Activated naive CD4-positive, alpha-beta T cell treated with anti-CD3 and anti-CD28 coated beads, Interleukin-2, amount 10 ng/mL, durations not matched to agents 7 days and 5 days (primary cell): ENCODE measurements at regions not wholly inside any gene's neighbourhood (a gene's known extent, or its start where the extent isn't known, plus 50 kb on each side); places are given as distances from the start of the nearest gene placed in this dataset.

ENCODE experiments used
- CTCF ChIA-PET: fragments of 350-600 bp; sonication (Branson Sonifier 250); formaldehyde crosslinking; loops from one replicate; lab custom pipeline; 2021; ENCODE audit warnings: antibody characterized with exemption; lab: Charles Lee
- DNase-seq: peaks from one replicate; pipeline ENCODE4 v3.0.0-alpha.2; 2020
- H3K27ac Mint-ChIP-seq: one replicate; pipeline ENCODE4 v1.8.0; 2021; ENCODE audit warnings: mild to moderate bottlenecking, moderate library complexity, mixed read lengths
- H3K27me3 Mint-ChIP-seq: one replicate; pipeline ENCODE4 v1.8.0; 2021; ENCODE audit warnings: mild to moderate bottlenecking, mixed read lengths
- H3K36me3 Mint-ChIP-seq: one replicate; pipeline ENCODE4 v1.8.0; 2021; ENCODE audit warnings: mixed read lengths
- H3K4me1 Mint-ChIP-seq: one replicate; pipeline ENCODE4 v1.8.0; 2021; ENCODE audit warnings: mixed read lengths
- H3K4me3 Mint-ChIP-seq: one replicate; pipeline ENCODE4 v1.8.0; 2021; ENCODE audit warnings: mild to moderate bottlenecking, moderate library complexity, mixed read lengths
- H3K9me3 Mint-ChIP-seq: one replicate; pipeline ENCODE4 v1.8.0; 2021; ENCODE audit warnings: mixed read lengths

DNA sequence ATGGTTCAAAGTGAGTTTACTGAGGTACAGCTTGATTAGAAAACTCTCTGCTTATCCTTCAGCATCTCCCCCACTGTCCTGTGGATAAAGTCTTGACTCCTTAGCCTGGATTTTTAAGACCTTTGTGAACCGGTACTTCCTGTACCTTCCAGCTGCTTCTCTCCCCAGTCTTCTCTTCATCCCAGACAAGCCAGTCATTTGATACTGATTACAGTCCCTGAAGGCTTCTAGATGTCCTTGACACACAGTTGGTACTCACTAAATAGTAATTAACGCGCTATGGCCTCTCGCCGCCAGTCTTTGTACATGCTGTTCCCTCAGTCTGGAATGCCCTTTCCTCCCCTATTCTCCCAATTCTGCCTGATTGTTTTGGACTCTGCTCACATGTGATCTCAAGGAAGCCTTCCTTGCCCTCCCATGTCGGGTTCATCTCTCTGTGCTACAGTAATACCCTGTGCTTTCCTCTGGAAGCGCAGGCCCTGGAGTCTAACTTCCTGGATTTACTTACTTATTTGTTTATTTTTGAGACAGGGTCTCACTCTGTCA lies 50.6 kb upstream of the PTGR2 start:
- peaks cover 4% of the 10 kb centered on the region for H3K27me3 Mint-ChIP-seq
- no peak overlapping the region for H3K4me3 Mint-ChIP-seq
- no peak for DNase-seq
- CTCF ChIA-PET: no interaction called here
- no peaks in the 10 kb centered on the region for H3K4me1 Mint-ChIP-seq
- no peaks in the 10 kb centered on the region for H3K36me3 Mint-ChIP-seq
- H3K27ac Mint-ChIP-seq: no peak overlapping the region
- no peaks in the 10 kb centered on the region for H3K9me3 Mint-ChIP-seq

DNA sequence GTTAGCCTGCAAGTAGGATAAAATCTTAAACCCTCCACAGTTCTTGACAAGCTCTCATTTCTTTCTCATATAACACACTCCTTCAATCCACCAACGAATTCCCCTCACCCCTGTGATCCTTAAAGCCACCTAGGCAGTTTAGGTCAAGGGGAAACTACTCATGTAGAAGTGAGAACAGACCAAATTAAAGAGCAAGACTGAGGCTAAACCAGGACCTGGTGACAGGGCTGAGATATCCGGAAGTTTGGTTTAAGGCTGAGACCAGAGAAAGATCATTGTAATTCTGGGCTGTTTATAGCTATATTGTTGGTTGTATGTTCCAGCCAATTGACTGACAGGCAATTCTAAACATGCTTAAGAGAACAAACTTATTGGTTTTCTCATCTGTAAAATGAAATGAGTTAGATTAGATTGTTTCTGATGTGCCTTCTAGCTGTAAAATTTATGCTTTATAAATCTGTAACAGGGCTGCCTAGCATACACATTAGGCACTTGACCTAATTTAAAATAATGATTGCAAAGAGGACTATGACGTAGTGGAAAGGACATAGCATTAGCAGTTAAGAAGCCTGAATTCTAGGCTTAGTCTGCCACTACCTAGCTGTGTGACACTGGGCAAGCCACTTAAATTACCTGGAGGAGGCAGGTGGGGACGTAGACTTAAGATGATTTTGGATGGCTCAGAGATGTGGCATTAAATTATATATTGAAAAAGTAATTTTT lies 53.9 kb upstream of the PTGR2 start:
- Mint-ChIP-seq H3K4me3 (no peak overlapping the region), H3K9me3 (no peaks in the 10 kb centered on the region), H3K4me1 (no peaks in the 10 kb centered on the region), H3K27me3 (peaks cover 4% of the 10 kb centered on the region), H3K36me3 (no peaks in the 10 kb centered on the region), H3K27ac (no peak overlapping the region)
- CTCF ChIA-PET: interaction anchor here (0.8 to 1.0 kb wide), 3 partner anchors 10 to 65 kb away, joined by 3 read pairs; no protein-coding TSS in a partner anchor
- no peak for DNase-seq

DNA sequence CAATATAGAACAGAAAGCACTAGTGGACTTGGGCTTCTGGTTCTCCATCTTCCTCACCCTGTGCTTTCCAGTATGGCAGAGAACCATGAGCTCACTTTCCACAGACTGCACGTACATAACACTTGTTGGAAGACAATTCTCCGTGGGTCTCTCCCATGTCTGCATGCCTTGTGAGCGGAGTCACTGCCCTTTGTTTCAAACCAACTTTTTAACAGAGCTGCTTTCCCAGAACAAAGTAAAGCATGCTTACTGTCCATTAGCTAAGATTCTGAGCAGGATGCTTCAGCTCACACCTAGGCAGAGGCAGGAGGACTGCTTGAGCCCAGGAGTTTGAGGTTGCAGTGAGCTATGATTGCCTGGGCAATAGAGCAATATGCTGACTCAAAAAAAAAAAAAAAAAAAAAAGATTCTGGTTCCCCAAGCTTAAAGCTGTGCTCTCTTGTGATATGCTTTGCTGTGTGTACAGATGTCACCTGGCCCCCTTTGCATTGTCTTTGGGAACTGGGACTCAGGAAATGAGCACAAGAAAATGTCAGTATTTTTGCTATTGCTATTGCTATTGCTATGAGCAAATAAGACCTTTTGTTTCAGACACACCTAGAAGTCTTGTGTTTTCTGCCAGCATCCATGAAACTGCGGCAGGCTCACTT lies 54.6 kb upstream of the PTGR2 start:
- Mint-ChIP-seq H3K9me3 (no peaks in the 10 kb centered on the region), H3K27me3 (peaks cover 4% of the 10 kb centered on the region), H3K4me1 (no peaks in the 10 kb centered on the region), H3K4me3 (no peak overlapping the region), H3K27ac (no peak overlapping the region), H3K36me3 (no peaks in the 10 kb centered on the region)
- CTCF ChIA-PET: interaction anchor here (0.8 to 1.0 kb wide), 2 partner anchors 39 to 65 kb away, joined by 3 read pairs; no protein-coding TSS in a partner anchor
- no peak for DNase-seq

DNA sequence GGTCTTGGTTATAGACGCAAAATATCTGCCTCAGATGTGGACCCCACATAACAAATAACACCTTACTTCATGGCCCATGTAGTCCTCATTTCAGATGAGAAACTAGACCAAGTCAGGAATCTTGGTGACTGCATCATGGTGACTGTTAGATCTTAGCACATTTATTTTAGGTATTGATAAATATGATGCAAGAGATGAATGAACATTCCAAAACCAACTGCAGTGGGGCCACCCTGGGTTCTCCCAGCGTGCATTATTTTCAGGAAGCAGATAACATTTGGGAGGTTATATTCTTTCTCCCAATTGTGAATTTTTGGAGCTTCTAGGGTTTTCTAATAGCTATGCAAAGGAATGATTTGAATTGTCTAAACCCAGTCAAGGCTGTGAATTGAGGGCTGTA lies 55.2 kb upstream of the PTGR2 start:
- Mint-ChIP-seq H3K4me3 (no peak overlapping the region), H3K27me3 (peaks cover 4% of the 10 kb centered on the region), H3K9me3 (no peaks in the 10 kb centered on the region), H3K4me1 (no peaks in the 10 kb centered on the region), H3K36me3 (no peaks in the 10 kb centered on the region), H3K27ac (no peak overlapping the region)
- no peak for DNase-seq
- CTCF ChIA-PET: no interaction called here

DNA sequence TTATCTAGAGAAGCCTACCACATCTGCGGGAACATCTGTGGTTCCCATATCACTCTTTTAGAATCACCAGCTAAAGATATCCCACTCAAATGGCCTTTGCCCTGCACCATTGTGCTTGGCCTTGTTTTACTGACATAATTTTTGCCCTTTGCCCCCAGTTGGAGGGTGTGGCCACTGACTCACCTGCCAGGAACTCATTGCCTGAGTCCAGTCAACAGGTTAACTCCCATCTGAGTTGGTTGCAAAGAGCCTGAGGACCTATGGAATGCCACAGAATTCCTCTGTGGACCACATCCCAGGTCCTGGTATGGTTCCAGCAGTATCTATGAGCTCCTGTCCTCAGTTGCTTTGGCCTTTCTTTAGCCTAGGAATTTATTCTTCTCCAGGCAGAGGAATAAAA lies 55.7 kb upstream of the PTGR2 start:
- Mint-ChIP-seq H3K27me3 (peaks cover 4% of the 10 kb centered on the region), H3K27ac (no peak overlapping the region), H3K9me3 (no peaks in the 10 kb centered on the region), H3K36me3 (no peaks in the 10 kb centered on the region), H3K4me1 (no peaks in the 10 kb centered on the region), H3K4me3 (no peak overlapping the region)
- CTCF ChIA-PET: no interaction called here
- DNase-seq: no peak

DNA sequence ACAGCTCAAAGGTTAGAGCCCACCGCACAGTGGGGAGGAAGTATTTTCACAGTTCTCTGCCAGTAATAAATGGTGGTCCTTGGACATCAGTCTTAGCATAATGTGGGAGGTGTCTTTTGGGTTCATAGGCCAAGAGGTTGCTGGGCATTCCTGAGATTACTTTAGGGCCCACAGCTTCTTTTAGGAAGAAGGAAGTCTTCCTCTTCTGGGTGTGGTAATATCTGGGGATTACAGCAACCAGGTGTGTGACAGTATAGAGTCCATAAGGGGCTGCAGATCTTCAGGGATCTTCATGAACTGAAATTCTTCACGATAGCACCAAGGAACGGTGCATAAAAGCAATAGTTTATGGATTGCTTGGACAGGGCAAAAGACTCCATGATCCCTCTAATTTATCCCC lies 56.2 kb upstream of the PTGR2 start:
- peaks cover 4% of the 10 kb centered on the region for H3K27me3 Mint-ChIP-seq
- CTCF ChIA-PET: interaction anchor here (0.7 kb wide), 1 partner anchor 41 kb away, joined by 3 read pairs; no protein-coding TSS in a partner anchor
- H3K27ac Mint-ChIP-seq: no peak overlapping the region
- no peaks in the 10 kb centered on the region for H3K4me1 Mint-ChIP-seq
- no peak for DNase-seq
- H3K9me3 Mint-ChIP-seq: no peaks in the 10 kb centered on the region
- H3K36me3 Mint-ChIP-seq: no peaks in the 10 kb centered on the region
- H3K4me3 Mint-ChIP-seq: no peak overlapping the region

DNA sequence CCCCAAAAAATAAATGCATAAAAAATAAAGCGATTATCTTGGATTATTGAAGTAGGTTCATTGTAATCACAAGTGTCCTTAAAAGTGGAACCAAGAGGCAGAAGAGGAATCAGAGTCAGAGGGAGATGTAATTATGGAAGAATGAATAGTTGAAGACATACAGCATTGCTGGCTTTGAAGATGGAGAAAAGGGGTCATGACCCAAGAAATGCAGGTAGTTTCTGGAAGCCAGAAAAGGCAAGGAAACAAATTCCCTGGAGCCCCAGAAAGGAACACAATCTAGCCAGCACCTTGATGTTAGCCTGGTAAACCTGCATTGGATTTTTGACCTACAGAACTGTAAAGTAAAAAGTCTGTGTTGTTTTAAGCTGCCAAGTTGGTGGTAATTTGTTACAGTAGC lies 57.5 kb upstream of the PTGR2 start:
- CTCF ChIA-PET: no interaction called here
- H3K4me3 Mint-ChIP-seq: no peak overlapping the region

DNA sequence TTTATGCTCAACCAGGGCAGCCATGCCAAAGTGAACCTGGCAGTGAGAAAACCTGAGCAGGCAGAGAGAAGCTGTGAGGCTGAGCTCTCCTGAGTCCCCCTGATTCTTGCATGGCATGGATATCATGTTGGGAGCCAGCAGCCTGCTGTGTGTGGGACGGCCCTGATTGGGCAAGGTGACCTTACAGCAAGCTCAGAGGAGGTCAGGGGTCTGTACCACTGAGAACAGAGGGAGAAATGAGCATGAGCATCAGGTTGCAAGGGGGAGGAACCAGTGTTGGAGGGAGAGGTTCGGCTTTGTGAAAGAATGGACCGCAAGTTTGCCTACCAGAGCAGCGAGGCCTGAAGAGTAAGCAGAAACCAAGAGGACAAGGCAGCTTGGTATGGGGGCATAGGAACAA lies 59.1 kb upstream of the PTGR2 start:
- peaks cover 19% of the 10 kb centered on the region for H3K4me1 Mint-ChIP-seq
- no peak overlapping the region for H3K27ac Mint-ChIP-seq
- no peak overlapping the region for H3K4me3 Mint-ChIP-seq
- H3K27me3 Mint-ChIP-seq: no peaks in the 10 kb centered on the region
- DNase-seq: no peak
- CTCF ChIA-PET: interaction anchor here (1.4 to 2.8 kb wide), 2 partner anchors 34 to 64 kb away, joined by 7 to 9 read pairs; no protein-coding TSS in a partner anchor
- H3K9me3 Mint-ChIP-seq: no peaks in the 10 kb centered on the region
- no peaks in the 10 kb centered on the region for H3K36me3 Mint-ChIP-seq

More for the DNA sequence above, 57.5 kb upstream of the PTGR2 start:
- DNase-seq: no peak
- no peaks in the 10 kb centered on the region for H3K36me3 Mint-ChIP-seq
- H3K27me3 Mint-ChIP-seq: no peaks in the 10 kb centered on the region
- H3K27ac Mint-ChIP-seq: no peak overlapping the region
- H3K9me3 Mint-ChIP-seq: no peaks in the 10 kb centered on the region
- peaks cover 3% of the 10 kb centered on the region for H3K4me1 Mint-ChIP-seq

DNA sequence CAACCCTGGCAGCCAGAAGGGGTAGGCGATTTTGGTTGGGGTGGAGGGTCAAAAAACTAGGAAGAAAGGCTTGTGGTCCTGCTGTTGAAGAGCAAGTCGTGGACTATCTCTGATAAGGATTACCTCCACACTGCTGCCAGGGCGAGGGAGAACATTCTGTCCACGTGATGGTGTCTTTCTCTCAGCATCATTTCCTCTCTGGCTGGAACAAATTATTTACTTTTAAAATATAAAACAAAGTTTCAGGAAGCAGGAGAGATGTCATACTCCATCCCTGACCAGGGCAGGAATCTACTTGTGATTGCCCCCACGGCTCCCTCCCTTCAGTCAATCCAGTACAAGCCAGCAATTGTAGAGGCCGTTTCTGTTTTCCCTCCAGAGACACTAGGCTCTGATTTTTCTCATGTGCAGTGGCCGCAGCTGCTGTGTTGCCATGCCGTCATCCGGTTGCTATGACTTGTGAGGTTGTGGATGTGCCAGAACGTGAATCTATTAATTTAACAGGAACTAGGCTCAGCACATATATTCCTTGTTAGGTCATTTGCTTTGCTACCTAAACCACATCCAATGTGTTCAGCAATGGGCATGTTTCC lies 61.5 kb upstream of the PTGR2 start:
- H3K36me3 Mint-ChIP-seq: no peaks in the 10 kb centered on the region
- H3K27me3 Mint-ChIP-seq: no peaks in the 10 kb centered on the region
- CTCF ChIA-PET: interaction anchor here (1.0 to 2.8 kb wide), 4 partner anchors 30 to 61 kb away, joined by 3 to 9 read pairs (median 5); a partner anchor contains a TSS
- no peak overlapping the region for H3K4me3 Mint-ChIP-seq
- no peaks in the 10 kb centered on the region for H3K9me3 Mint-ChIP-seq
- peaks cover 28% of the 10 kb centered on the region for H3K4me1 Mint-ChIP-seq
- no peak overlapping the region for H3K27ac Mint-ChIP-seq
- no peak for DNase-seq

DNA sequence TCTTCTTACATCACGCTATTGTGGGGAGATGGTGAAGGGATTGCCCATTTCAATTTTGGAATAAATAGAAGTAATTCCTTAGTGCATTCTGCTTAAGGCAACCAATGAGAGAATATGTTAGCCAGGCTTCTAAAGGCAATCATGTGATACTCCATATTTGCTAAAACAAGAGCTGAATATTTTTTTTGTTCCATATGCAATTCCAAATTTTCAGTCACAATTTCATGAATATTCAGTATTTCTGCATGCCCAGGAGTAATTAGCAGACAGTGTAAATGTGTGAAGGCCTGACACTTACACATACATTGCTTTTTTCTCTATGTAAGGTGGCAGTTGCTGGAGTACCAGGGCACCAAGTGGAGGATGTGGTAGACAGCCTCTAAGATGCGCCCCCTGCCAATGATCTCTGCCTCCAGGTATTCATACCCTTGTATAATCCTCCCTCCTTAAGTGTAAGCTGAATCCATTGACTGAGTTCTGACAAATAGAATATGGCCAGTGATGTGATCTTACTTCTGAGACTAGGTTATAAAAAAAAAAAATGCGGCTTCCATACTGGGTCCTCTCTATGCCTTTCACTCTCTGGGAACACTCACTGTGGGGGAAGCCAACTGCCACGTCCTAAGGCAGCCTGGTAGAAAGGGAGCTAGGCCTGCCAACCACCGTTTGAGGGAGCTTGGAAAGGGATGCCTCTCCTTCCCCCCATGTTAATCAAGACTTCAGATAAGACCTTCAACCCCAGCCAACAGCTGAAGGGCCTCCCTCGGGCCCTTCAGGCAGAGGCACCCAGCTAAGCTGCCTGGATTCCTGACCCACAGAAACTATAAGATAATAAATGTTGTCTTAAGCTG lies 62.7 kb upstream of the PTGR2 start:
- CTCF ChIA-PET: interaction anchor here (0.6 to 1.7 kb wide), 8 partner anchors 20 to 60 kb away, joined by 3 to 7 read pairs (median 4); a partner anchor contains a TSS
- peaks cover 3% of the 10 kb centered on the region for H3K36me3 Mint-ChIP-seq
- H3K9me3 Mint-ChIP-seq: no peaks in the 10 kb centered on the region
- peak overlapping the region; percentile 99 for H3K27ac Mint-ChIP-seq
- no peak for DNase-seq
- peak overlapping the region; percentile 91 for H3K4me3 Mint-ChIP-seq
- H3K4me1 Mint-ChIP-seq: peaks cover 40% of the 10 kb centered on the region
- no peaks in the 10 kb centered on the region for H3K27me3 Mint-ChIP-seq

DNA sequence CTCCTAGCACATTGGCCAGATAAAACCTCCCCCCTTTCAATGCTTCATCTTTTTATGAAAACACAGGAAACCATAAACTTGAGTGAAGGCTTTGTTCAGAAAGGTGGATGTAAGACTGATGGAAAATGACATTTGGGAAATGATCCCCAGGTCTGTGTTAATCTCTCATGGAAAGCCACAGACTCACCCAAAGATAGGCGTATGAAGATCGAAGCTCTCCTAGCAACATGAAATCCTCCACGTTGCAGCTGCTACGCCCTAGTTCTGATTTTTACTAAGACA lies 63.4 kb upstream of the PTGR2 start:
- peak overlapping the region; percentile 91 for H3K4me3 Mint-ChIP-seq
- no peaks in the 10 kb centered on the region for H3K9me3 Mint-ChIP-seq
- H3K4me1 Mint-ChIP-seq: peaks cover 46% of the 10 kb centered on the region
- peak overlapping the region; percentile 99 for H3K27ac Mint-ChIP-seq
- H3K36me3 Mint-ChIP-seq: peaks cover 6% of the 10 kb centered on the region
- no peak for DNase-seq
- CTCF ChIA-PET: interaction anchor here (0.7 to 1.9 kb wide), 8 partner anchors 10 to 42 kb away, joined by 3 to 7 read pairs (median 4); a partner anchor contains a TSS
- no peaks in the 10 kb centered on the region for H3K27me3 Mint-ChIP-seq

DNA sequence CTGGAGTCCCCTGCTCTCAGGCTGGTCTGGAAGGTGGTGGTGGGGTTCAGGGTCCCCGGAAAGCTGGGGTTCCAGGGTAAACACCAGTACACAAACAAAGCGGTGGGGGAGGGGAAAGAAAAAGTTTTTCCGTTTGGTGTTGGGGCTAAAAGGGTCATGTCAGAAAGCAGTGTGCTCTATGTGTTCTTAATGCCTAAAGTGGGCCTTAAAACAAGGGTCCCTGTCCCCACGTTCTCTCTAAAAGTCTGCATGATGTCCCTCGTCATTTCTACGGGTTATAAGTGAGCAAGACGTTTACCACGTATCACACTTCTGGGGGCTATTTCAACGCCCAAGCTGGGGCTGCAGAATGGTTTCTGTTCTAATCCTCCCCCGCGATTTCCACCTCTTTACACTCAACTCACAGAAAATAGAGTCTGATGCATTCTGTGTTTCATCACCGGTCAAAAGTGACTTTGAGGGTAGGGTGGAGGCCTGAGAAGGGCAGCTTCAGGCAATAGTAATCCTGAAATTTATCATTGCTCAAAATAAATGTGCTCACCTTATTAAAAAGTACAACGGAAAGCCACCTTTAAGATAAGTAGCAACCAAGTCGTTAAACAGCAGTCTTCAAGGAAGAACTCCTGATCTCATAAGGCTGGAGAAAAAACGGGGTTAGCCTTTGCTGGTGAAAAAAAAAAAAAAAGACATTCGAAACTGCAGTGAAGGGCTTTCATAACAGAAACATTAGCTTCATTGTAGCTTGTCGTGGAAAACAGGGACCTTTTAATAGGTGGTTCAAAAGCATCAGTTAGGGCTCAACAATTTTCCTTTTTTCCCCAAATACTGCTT lies 63.9 kb upstream of the PTGR2 start:
- H3K9me3 Mint-ChIP-seq: no peaks in the 10 kb centered on the region
- CTCF ChIA-PET: interaction anchor here (0.8 to 2.0 kb wide), 6 partner anchors 10 to 46 kb away, joined by 3 to 10 read pairs (median 6); no protein-coding TSS in a partner anchor
- peak overlapping the region; percentile 91 for H3K4me3 Mint-ChIP-seq
- H3K36me3 Mint-ChIP-seq: peaks cover 10% of the 10 kb centered on the region
- peak overlapping the region; percentile 99 for H3K27ac Mint-ChIP-seq
- peaks cover 52% of the 10 kb centered on the region for H3K4me1 Mint-ChIP-seq
- H3K27me3 Mint-ChIP-seq: no peaks in the 10 kb centered on the region
- peak; percentile 41 for DNase-seq
